ENCODE measurements at regions not wholly inside any gene's neighbourhood (a gene's known extent, or its start where the extent isn't known, plus 50 kb on each side); places are given as distances from the start of the nearest gene placed in this dataset.

- intact Hi-C loops (cut with DNase I): loop anchor here in 2 of 10 donors (5.0 kb wide), 2 partner anchors 56 to 61 kb away; no protein-coding TSS in a partner anchor
- WGBS, 2 donors: 51 to 54% methylated on average over 4 of the region's 4 CpGs
- Histone ChIP-seq H3K27ac (peak overlapping the region in 4 of 10 donors; percentile 6 to 56 (median 34)), H3K4me1 (peaks cover 0 to 28% (median 0%) of the 10 kb centered on the region in 9 donors), H3K27me3 (peaks cover 0 to 7% (median 0%) of the 10 kb centered on the region in 7 donors), H3K4me3 (no peak overlapping the region), H3K36me3 (no peaks in the 10 kb centered on the region), H3K9me3 (no peaks in the 10 kb centered on the region)
- DNase-seq (peak in 1 of 2 donors; percentile 52), ATAC-seq (peak in 6 of 8 donors; percentile 75 to 92 (median 88))
- no peak for TF ChIP-seq CTCF (IDR thresholded peaks at IDR 0.05)
Measured at GRCh38 chr5:112625689-112626438, 111.8 kb upstream of the APC start.

- ATAC-seq (peak in 6 of 8 donors; percentile 53 to 91 (median 80)), DNase-seq (peak in 1 of 2 donors; percentile 36)
- no peak for TF ChIP-seq CTCF (IDR thresholded peaks at IDR 0.05)
- intact Hi-C loops (cut with DNase I): loop anchor here in 2 of 10 donors (5.0 kb wide), 2 partner anchors 56 to 61 kb away; no protein-coding TSS in a partner anchor
- peaks cover 0 to 7% (median 0%) of the 10 kb centered on the region in 7 donors for H3K27me3 ChIP-seq
- peaks cover 0 to 28% (median 0%) of the 10 kb centered on the region in 9 donors for H3K4me1 ChIP-seq
- H3K9me3 ChIP-seq: peaks cover 0 to 4% (median 0%) of the 10 kb centered on the region in 11 donors
- WGBS, 2 donors: 58 to 73% methylated on average over 4 of the region's 4 CpGs
- H3K27ac ChIP-seq: peak overlapping the region in 2 of 10 donors; percentile 41 to 56
- no peak overlapping the region for H3K4me3 ChIP-seq
- no peaks in the 10 kb centered on the region for H3K36me3 ChIP-seq
Measured at GRCh38 chr5:112626715-112627114, 111.0 kb upstream of the APC start.

- intact Hi-C loops (cut with DNase I): loop anchor here in 2 of 10 donors (5.0 kb wide), 2 partner anchors 54 to 59 kb away; no protein-coding TSS in a partner anchor
- Histone ChIP-seq H3K4me3 (no peak overlapping the region), H3K27me3 (peaks cover 0 to 4% (median 0%) of the 10 kb centered on the region in 7 donors), H3K4me1 (peaks cover 0 to 28% (median 0%) of the 10 kb centered on the region in 9 donors), H3K27ac (no peak overlapping the region), H3K36me3 (no peaks in the 10 kb centered on the region), H3K9me3 (peaks cover 0 to 10% (median 0%) of the 10 kb centered on the region in 11 donors)
- no peak for TF ChIP-seq CTCF (IDR thresholded peaks at IDR 0.05)
- ATAC-seq (no peak), DNase-seq (no peak)
- 54 to 63% methylated on average over 6 of the region's 6 CpGs for WGBS, 2 donors
Measured at GRCh38 chr5:112628214-112628980, 109.3 kb upstream of the APC start.
